HG03342 (cell line): ENCODE measurements at regions not wholly inside any gene's neighbourhood (a gene's known extent, or its start where the extent isn't known, plus 50 kb on each side); places are given as distances from the start of the nearest gene placed in this dataset.

ENCODE experiments used
- ATAC-seq: cut with Tn5 transposase; IDR thresholded peaks from one replicate; pipeline ENCODE4 v1.9.1; 2021; ENCODE audit warnings: mild to moderate bottlenecking, moderate library complexity; ENCODE audit not compliant: unreplicated experiment

DNA sequence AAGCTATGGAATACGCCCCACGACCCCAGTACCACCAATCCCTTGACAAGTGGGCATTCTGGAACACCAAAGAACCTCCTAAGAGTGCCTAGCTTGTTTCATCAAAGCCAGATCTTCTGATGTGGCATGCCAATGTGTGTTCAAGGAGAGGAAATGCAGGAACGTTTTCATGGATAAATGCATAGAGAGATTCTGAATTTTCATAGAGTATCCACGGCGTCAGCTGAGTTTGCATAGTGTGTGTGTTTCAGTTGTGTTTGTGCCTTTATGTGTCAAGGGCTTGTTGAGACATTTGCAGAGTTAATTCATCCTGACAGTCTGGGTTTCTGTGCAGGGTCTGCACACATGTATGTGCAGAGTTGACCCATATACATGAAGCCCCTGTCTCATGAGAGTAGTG lies 172.7 kb upstream of the LRFN2 start:
- ATAC-seq: no peak

DNA sequence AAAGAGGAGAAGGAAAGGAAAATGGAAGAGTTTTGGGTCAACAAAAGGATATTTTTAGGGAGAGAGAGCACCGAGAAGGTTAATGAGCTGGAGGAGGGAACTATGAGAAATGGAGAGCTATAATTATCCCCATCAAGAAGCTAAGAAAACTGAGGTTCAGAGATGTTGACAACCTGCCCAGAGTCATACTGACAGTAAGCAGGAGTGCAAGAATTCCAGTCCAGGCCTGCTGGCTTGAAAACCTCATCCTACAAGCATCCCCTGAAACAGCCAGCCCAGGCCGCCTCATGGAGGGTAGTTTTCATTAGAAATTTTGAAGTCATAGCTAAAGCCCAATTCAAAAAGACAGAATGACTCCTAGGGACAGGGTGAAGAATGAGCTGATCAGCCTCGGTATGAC lies 172.1 kb upstream of the LRFN2 start:
- no peak for ATAC-seq

DNA sequence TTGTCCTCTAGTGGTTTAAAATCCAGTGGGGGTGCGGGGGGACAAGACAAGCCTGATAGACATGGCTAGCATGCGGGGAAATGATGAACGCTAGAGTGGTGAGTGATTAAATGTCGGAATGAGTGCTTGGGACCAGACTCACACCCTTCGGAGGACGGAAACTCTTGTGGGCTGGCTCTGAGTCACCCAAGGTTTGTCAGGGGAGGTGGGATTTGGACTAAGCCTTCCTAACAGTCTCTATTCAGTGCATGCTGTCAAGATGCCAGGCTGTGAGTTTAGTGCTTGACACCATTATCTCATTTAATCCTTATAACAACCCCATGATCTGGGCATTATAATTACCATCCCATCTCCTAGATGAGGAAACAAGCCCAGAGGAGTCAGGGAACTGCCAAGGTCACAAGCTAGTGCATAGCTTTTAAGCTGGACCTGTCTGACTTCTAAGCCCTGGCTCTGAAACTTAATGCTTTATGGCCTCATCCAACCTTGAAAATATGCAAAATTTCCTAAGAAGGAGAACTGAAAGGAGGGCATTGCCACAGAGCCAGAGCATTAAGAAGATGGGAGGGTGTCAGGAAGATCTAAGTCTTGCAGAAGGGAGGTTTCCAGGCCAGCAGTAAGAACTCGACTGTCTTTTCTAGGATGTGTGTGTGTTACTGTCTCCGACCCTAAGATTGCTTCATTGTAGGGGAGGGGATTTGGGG lies 168.7 kb upstream of the LRFN2 start:
- no peak for ATAC-seq

DNA sequence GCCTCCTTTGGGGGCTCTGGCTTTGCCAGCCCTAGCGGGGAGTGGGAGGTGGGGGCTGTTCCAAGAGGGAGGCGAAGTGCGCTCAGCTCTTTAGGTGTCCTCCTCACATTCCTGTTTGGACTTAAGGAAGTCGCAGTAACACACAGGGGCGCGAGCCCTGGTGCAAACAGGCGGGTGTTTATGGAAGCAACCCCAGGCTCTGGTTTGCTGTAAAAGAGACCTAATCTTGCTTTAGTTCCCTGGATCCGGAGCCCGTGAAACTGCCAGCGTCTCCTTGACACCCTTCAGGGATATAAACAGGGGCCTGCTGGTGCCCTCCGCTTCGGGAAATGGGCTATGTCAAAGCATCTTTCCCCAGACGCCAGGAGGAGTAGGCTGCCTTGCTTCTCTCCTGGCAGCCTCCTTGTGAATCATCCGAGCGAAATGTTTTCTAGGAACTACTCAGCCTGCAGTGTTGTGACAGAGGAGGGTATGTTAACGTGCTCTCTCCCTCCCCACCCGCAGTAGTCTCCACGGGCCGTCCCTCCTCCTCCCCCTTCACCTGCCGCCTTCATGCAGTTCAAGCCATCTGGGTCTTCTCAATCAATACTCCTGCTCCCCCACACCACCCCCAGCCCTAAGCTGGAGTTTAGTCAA lies 168.0 kb upstream of the LRFN2 start:
- ATAC-seq: no peak

DNA sequence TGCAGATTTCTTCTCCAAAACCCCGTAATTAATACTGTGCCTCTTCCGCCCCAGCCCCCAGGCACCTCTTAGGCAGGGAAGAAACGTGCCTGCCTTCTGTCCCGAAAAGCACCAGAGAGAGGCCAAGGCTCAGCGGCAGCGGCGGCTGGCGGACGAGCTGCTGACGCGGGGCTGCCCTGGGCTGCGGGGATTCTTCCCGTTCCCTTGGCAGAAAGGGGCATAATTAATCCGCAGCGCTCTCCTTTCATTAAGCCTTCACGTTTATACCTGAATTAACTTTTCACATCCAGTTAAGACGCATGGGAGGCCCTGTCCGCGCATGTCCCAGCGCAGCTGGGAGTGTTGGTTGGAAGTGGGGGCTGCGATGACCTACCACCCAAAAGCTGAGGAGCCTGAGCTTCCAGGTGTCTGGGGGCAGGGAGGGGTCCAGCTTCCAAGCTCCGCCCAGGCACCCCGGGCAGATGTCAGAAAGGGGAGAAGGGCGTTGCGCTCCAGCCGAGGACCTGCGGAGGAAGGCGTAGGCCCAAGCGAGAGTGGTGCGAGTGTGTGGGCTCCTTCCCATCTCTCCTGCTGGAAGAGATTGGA lies 167.4 kb upstream of the LRFN2 start:
- no peak for ATAC-seq

DNA sequence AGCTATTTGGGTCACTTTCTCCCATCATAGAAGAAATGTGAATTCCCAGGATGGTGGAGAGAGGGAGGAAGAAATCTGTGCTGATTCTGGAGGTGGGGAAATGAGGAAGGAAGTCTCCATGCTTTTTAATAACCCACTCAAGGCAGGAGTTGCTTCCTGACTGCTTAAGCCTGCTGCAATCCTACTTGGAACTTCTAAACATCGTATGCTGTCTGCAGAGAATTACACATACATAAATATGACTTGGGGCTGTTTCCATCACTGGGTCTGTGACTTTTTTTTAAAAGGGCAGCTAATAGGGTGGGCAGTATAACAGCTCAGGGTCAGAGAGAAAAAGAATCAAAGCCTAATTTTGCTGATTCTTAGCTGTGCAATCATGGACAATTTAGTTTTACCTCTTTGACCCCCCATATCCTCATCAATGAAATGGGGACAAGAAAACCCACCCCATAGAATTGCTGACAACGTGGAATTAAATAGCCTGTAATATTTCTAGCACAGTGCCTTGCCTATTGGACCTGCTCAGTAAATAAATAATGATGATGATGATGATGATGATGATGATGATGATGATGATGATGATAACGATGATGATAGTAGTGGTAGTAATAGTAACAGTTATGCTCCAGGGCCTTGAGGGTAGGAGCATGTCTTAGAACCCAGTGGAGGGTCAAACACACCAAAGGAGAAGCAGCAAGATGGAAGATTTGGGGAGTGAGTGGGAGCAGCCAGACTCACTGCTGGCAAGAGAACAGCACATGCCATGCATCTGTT lies 166.7 kb upstream of the LRFN2 start:
- ATAC-seq: no peak

DNA sequence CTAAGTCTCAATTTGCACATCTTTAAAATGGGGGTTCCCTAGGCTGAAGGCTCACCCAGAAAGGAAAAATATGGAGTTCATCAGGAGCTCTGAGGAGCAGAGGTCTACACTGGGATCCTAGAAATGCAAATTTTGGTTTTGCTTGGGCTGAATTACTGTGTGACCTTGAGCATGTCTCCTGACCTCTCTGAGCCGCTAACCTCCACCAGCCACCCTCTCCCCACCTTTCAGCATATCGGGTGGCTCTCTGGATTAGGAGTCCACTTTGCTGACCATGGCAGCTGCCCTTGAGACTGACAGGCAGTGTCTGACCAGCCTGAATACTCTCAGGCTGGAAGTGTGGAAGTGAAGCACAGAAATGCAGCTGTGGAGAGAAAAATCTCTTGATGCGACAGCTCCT lies 165.9 kb upstream of the LRFN2 start:
- ATAC-seq: no peak

DNA sequence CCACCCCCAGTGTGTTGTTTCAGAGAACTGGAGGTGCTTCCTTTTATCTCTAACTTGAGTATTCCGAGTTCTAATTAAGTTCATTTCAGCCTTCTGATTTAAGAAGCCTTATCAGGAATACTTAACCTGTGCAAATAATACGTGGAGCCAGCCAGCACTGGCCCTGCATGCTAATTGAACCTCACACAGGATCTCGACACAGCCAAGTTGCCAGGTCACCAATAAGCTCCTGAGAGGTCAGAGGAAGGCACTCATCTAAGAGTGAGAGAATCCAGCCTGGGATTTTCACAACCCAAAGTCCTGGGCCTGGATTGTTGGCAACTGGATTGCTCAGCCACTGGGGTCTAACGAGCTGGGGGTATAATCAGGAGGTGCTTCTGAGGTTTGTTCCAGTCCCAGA lies 157.7 kb upstream of the LRFN2 start:
- no peak for ATAC-seq

DNA sequence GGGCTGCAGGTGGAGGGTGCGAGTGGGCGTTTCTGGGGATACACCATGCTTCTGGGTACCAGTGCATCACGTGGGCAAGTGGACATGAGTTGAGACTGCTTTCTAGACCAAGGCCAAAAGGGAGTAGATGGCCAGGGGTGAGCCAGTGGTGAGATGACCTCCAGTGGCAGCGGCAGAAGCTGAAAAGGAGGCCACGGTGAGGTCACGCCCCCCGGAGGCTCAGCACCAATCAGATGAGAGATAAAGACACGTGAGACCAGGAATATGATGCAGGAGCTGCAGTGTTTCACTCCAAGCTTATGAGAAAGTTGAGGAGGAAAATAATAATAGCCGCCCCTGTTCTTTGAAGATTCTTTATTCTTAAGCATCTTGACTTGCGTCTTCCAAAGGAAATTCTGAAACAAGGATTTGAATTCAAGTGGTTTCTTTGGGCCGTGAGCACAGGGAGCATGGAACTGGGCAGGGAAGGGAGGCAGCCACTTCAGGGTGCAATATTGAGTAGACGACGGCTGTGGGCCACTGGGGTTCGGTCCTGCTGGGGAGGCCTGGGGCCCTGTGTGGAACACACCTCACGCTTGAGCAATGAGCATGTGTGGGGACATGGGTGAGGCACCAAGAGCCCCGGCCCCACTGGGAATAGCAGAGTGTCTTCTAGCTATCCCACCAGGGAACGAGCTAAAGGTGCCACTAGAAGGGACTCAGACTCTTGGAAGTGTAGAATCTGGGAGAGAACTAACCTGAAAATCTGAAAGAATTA lies 156.7 kb upstream of the LRFN2 start:
- no peak for ATAC-seq

DNA sequence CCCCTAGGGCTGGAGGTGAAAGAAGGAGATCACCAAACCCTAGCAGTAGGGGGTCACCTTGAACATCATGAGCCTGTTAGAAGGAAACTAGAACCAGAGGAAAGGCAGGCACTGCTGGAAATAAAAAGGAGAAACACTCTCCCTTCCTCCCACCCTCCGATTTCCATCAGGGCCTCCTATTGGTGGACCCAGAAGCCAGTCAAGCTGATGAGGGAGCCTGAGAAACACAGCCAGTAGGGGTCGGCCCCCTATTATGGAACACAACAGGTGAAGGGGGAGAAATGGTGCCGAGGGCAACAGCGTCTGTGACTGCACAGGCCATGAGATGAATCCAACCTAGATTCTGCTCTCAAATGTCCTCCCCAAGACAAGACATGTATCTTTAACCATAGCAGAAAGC lies 156.1 kb upstream of the LRFN2 start:
- no peak for ATAC-seq

DNA sequence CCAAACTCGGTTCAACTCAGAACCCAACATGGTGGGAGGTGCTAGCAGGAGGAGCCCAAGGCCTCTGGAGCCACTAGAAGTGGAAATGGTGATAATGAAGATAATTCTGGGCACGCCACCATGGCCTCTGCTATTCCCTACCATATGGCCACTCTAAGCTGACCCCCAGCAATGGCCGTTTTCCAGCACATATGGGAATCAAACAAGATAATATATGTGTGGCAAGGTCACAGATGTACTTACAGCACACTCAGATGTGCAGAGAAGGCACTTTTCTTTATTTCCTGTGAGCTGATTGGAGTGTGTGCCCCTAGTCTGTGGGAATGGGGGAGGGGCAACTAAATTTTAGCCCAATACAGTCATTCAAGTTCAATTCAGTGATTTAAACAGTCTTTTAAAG lies 153.4 kb upstream of the LRFN2 start:
- ATAC-seq: no peak

DNA sequence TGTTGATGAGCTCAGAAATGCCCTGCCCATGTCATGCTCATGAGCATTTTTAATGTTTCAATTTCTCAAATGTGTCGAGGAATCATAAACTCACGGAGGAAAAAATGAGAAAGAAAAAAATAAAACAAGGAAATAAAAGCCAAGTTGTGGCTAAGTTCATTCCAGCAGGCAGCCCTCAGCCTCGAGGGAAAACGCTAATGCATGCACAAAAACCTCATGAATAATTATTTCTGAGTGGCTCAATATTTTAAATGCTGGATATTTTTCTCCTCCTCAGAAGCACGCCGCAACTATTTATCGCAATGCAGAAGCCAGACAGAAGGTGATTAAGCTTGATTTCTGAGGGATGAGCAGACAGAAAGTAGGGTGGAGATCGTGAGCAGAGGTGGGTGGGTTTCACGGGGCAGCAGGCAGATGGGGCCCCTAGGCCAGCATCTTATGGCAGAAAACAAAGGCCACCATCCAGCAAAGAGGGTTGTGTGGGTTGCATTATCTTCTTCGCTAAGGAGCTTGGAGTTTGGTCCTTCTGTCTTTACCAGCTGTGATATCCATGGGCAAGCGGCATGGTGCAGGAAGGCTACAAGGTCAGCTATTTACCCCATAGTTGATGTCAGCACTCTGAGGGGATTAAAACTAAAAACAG lies 151.5 kb upstream of the LRFN2 start:
- no peak for ATAC-seq

DNA sequence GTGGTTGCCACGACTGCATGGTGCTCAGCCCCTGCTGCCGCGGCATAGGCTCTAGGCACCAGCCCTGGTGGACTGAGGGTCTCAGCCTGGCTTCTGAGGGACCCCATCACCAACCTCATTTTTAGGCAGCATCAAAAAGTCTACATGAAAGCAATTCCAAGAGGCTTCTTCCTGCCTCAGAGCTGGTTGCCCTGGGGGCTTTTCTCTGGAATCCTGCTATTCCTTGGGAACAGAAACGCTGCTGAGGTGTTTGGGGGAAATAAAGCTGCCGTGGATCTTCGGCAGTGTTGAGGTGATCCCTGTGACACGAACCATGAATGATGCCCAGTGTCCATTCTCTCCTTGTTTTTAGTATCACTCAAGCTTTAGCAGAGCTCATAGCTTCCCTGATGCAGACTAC lies 148.4 kb upstream of the LRFN2 start:
- no peak for ATAC-seq

DNA sequence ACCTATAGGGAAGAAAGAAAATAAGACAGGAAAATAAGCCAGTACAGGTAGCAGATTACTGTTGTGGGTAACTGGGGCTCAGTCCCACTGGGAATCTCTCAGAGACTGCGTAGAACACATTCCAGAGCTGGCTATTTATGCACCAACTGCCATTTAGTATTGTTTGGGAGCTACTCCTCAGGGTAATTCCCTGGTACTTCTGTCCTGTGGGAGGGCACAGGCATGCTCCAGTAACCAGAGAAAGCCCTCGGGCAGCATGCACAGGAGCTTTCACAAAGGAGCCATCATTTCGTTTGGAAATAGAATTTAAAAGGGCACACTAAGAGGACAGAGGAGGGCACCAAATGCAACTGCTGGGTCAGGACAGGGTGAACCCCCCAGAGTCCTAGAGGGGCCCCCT lies 148.0 kb upstream of the LRFN2 start:
- ATAC-seq: no peak

DNA sequence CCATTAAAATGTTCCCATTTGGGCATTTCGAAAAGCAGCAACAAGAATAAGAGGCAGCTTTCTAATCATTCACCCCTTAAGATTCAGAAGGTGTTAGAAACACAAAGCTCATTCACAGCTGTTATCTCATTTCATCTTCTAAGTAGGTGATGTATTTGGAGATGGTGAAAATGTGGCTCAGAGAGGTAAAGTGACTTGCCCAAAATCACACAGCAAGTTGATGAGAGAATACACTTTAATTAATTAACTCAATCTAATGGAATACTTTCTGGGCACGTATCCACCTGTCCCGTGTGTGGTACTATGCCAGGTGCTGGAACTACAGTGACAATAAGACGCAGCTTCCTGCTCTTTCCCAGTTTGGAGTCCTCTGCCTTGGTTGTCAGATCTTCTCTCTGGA lies 147.4 kb upstream of the LRFN2 start:
- no peak for ATAC-seq

DNA sequence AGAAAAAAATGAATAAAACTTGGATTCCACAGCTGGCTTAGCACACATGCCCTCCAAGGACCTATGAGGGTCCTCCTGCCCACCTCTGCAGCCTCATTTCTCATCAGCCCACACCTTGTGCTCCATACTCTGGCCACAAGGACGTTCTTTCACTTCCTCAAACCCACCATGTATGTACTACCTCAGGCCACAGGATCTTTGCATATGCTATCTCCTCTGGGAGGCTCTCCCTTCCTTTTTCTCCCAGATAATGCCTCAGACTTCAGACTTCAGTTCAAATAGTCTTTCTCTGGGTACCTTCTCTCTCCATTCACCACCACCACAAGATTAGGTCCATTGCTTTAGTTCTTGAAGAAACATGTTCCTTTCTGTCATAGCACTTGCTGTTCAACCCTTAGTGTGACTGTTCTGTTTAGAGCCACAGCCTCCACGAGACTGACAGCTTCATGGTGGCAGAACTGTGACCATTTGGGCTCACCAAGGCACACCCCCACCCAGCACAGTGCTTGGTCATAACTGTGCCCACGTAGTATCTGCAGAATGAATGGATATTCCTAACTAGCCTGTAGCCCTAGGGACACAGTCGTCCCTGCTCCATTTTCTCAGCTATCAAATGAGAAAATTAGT lies 146.7 kb upstream of the LRFN2 start:
- peak; percentile 69 for ATAC-seq

DNA sequence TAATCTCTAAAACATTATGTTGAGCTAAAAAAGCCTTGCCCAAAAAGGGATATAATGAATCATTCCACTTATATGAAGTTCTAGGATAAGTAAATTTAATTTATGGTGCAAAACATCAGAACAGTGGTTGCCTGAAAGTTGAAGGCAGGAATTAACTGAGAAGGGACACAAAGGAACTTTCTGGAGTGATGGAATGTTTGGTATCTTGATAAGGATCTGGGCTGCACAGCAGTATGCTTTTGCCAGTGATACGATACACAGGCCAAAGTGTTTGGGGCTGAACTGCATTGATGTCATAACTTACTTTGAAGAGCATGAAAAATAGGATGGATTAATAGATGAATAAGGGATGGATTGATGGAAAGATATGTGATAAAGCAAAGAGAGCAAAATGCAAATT lies 146.1 kb upstream of the LRFN2 start:
- ATAC-seq: no peak

DNA sequence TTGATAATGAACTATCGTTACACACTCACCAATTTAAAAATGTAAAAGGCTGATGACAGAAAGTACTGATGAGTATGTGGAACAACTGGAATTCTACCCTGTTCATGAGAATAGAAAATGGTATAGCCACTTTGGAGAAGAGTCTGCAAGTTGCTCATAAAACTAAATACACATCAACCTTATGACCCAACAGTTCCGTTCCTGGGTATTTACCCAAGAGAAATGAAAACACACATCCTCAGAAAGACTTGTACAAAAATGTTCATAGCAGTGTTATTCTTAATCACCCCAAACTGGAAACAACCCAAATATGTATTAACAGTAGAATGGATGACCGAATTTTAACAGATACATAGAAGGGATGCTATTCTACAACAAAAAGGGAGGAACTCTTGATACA lies 145.7 kb upstream of the LRFN2 start:
- no peak for ATAC-seq

DNA sequence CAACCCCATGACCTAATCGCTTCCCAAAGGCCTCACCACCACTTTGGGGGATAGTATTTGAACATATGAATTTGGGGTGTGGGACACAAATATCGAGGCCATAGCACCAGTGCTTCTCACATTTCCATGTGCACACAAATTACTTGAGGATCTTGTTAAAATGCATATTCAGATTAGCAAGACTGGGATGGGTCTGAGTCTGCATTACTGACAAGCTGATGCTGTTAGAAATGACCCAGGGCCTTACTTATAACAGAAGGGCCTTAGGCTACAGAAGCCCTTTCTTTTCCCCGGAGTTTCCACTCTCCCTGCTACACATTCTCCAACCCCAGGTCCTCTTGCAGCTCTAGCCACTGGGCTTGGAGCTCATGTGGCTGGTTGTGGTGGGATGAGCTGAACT lies 141.5 kb upstream of the LRFN2 start:
- no peak for ATAC-seq

DNA sequence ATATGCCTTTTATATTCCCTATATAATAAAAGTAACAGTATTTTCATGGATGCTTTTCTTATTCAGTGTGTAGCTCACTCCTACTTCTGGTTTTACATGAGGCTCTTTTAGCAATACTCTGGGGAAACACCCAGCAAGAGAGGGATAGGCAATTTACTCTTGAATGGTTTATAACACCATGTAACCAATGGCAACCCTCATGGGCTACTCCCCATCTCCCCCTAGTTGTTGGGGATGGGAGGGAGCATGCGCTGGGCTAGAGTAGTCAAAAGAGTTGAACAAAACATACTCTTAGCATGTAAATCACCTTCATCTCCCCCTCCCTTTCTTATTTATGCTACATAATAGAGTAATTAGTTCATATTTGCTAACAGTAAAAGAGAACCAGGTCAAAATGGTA lies 140.1 kb upstream of the LRFN2 start:
- no peak for ATAC-seq
